Hematopoietic multipotent progenitor cell treated with erythropoietin and hydrocortisone succinate and interleukin-3 and kit ligand, for 8 days (in vitro differentiated cells): ENCODE measurements at regions not wholly inside any gene's neighbourhood (a gene's known extent, or its start where the extent isn't known, plus 50 kb on each side); places are given as distances from the start of the nearest gene placed in this dataset.
A peak's percentile ranks its signal among the peaks of the same experiment; 100 is the strongest.

ENCODE experiments used
- DNase-seq: peaks from one replicate; pipeline ENCODE4 v3.0.0-alpha.2; 2015

DNA sequence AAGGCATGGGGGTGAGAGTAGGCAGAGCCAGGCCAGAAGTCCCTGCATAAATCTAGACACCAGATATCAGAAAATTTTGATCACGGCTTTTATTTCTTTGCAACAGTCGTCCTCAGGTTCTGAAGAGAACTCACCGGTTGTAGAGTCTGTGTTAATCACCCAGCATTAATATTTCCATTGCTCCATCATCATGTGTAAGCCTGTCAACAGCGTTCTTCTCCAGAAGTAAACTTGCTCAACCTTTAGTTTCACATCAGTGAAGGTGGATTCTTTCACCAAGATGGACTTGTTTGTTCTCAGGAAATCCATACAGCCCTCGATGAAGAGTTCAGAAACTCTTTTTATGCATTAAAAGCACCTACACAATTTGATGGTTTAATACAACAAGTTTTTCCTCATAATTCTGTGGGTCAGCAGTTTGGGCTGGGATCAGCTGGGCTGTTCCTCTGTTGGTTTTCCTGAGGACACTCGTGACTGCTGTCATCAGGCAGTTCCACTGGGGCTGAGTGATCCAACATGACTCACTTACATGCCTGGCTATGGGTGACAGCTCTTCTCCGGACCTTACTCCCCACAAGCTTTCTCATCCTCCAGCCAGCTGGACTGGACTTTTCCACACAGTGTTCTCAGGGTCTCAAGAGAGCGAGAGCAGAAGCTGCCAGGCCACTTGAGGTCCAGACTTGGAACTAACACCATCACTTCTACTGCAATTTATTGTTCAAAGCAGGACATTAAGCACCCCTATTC is 303.4 kb downstream of the ZNF621 start:
- DNase-seq: no peak

- no peak for DNase-seq
These were observed 304.1 kb downstream of the ZNF621 start for GRCh38 chr3:40828741-40829415.

DNA sequence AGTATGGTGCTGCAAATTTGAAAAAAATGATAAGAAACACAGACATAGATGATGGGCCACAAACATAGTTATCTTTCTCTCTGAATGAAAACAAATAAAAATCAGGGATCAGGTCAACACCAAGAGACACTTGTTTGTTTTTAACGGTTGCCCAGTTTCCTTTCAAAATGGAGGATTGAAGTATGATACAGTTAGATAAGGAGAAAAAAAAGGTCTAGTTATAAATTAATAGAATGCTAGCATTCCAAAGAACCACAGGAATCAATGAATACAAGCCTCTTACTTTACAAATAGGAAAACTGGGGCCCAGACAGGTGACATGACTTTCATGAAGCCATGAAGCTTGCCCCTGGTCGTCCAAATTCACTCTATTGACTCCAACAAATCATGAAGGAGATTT is 305.1 kb downstream of the ZNF621 start:
- no peak for DNase-seq

- DNase-seq: no peak
These were observed 312.5 kb downstream of the ZNF621 start for GRCh38 chr3:40837300-40837699.

GRCh38 chr3:40841131-40841530 is 316.4 kb downstream of the ZNF621 start:
- no peak for DNase-seq

GRCh38 chr3:40841570-40842109 is 316.9 kb downstream of the ZNF621 start:
- no peak for DNase-seq

- no peak for DNase-seq
These were observed 318.0 kb downstream of the ZNF621 start for GRCh38 chr3:40842714-40843113.

DNA sequence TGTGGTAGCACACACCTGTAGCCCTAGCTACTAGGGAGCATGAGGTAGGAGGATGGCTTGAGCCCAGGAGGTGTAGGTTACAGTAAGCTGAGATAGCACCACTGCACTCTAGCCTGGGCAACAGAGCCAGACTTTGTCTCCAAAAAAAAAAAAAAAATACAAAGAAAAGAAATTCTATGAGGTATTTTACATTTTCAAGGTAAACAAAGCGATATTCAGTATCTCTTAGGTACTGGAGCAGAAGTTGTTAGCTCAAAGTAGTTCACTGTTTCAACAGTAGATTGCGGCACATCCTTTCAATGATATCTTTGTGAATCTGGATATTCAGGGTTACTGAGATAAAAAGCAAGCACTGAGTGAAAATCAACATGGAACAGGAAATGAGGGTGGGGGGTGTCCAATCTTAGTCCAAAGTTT is 318.5 kb downstream of the ZNF621 start:
- DNase-seq: no peak

GRCh38 chr3:40843851-40844548 is 319.2 kb downstream of the ZNF621 start:
- DNase-seq: no peak

DNA sequence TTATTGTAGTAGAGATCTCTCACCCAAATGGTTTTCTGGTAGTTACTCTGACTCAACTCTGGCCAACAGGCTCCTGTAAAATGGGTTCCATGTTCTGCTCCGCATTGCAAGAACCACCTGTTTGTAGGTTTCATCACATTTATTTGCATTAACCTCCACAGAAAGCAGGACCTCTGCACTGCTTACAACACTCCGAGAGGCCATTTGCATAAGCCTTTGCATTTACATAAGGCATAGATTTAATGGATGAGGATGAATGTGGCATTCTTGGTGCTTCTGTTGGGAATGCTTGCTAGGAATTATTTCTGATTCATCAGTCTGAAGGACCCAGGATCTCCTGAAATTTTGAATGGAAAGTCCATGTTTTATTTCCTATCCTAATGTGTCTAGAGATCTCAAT is 320.1 kb downstream of the ZNF621 start:
- no peak for DNase-seq

GRCh38 chr3:40845447-40845846 is 320.7 kb downstream of the ZNF621 start:
- no peak for DNase-seq

GRCh38 chr3:40845916-40846315 is 321.2 kb downstream of the ZNF621 start:
- DNase-seq: no peak

GRCh38 chr3:40846451-40846850 is 321.7 kb downstream of the ZNF621 start:
- no peak for DNase-seq

- no peak for DNase-seq
These were observed 322.8 kb downstream of the ZNF621 start for GRCh38 chr3:40847551-40847992.

GRCh38 chr3:40848421-40848820 is 323.7 kb downstream of the ZNF621 start:
- no peak for DNase-seq

DNA sequence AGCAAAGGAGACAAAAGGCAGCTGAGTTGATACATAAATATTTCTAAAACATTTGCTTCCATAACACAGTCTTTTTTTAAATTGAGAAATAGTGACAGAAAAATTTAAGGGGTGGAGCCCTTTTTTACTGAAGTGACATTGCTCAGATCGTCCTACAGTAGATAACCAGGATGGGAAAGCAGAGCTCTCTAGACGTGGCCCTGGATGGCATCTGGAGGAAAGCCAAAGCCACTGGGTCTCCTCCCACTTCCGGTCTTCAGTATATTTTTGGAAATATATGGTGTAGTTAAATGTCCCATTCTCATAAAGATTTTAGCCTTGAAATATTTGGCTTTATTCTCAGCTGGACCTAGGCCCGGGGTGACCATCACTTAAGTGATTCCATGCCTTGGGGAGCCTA is 326.1 kb downstream of the ZNF621 start:
- peak; percentile 40 for DNase-seq

DNA sequence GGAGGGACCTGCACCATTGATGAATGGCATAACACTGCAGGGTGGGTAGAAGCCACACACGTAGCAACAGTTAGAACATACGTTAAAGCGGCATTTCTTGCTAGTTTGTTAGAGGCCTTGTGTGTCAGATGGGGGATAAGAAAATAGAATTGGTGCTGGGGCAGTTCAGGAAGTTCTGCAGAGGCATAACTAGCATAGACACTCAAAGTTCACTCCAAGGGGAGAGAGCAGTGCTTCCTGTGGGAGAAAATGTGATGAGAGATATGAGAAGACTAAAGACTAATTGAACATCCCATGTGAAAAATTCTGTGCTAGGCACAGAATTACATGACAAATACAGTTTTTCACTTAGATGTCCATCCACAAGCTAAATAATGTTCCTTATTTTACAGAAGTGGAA is 327.1 kb downstream of the ZNF621 start:
- DNase-seq: no peak

GRCh38 chr3:40852712-40853111 is 328.0 kb downstream of the ZNF621 start:
- no peak for DNase-seq

DNA sequence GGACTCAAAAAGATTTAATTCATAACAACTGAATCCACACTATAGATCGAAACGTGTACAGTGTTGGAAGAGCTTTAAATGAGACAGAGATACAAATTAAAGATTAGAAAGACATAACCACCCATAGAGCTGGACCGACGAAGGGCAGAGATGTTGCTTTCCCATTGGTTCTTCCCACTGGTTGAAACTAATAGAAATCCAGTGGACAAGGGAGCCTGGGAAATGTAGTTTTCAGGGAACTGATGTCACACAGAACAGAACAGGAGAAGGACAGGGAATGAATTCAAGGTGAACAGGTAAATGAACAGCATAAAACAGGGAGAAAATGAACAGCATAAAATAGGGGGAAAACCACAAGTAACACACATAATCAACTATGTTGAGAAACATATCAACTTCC is 328.7 kb downstream of the ZNF621 start:
- DNase-seq: no peak

GRCh38 chr3:40855871-40856270 is 331.1 kb downstream of the ZNF621 start:
- DNase-seq: no peak

DNA sequence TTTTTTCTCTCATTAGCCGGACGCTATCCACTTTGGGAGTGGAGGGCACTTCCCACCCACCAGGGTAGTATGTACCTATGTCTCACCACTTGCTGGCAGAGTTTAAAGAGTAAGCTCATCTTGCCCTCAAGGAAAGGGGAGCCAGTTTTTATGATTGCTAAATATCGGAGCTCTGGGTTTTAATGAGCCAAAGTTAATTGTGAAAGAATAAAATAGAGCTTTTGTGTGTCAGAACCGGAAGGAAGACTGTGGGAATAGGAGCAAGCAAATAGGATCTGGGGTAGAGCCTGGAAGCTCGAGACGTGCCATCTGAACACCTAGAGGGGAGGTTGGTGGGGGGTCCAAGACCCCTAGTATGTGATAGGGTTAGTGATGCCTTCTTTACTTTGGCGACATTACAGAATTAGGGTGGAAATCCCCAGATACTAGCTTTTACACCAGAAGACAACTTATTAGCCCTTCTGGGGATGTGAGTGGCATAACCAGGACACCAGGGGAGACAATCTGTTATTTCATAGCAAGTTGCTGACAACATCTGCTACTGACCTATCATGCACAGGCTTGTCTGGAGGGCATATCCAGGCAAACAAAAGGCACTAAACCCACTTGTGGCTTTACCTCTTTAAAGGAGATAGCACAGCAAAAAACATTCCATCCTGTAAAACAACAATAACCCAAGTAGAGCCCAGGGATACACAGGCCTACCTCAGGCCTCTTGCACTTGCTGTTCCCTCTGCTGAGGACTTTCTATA is 333.8 kb downstream of the ZNF621 start:
- DNase-seq: no peak

GRCh38 chr3:40862946-40863345 is 336.4 kb upstream of the CTNNB1 start:
- no peak for DNase-seq
